GM12878 (cell line): ENCODE measurements at regions not wholly inside any gene's neighbourhood (a gene's known extent, or its start where the extent isn't known, plus 50 kb on each side); places are given as distances from the start of the nearest gene placed in this dataset.

Source experiments
- ATAC-seq: fragments of 200-7000 bp; cut with Tn5 transposase; 3 replicates; pipeline ENCODE4 v1.9.1; 2020; ENCODE audit warnings: mild to moderate bottlenecking, moderate library complexity
- BruUV-seq: library from RNA; stranded (reverse); fragments of 400-500 nt; replicated peaks from 2 replicates; lab custom pipeline; 2021; lab: Mats Ljungman, UMichigan
- CTCF ChIA-PET: fragments of 300-600 bp; sonication (Branson Sonifier 250); formaldehyde crosslinking; extraction: SDS; loops from one replicate; lab custom pipeline; 2021; ENCODE audit warnings: inconsistent platforms; lab: Yijun Ruan, JAX
- POLR2A ChIA-PET: fragments of 350-600 bp; formaldehyde crosslinking; extraction: SDS; loops from one replicate; lab custom pipeline; 2021; ENCODE audit warnings: inconsistent platforms; lab: Charles Lee
- RAD21 ChIA-PET: fragments of 300-600 bp; sonication (Branson Sonifier 250); formaldehyde crosslinking; loops from one replicate; lab custom pipeline; 2023; ENCODE audit warnings: antibody characterized with exemption; ENCODE audit not compliant: unreplicated experiment; lab: Charles Lee
- SMC1A ChIA-PET: fragments of 300-600 bp; sonication (Branson Sonifier 250); formaldehyde crosslinking; loops from one replicate; lab custom pipeline; 2023; ENCODE audit not compliant: unreplicated experiment, uncharacterized antibody; lab: Charles Lee
- DNase-seq: peaks from one replicate; pipeline ENCODE4 v3.0.0-alpha.2; 2011; ENCODE audit warnings: low read depth, low spot score
- FAIRE-seq: peaks from 3 replicates; lab custom pipeline; 2011; peaks lifted over from hg19 to GRCh38; lab: Jason Lieb, UNC
- H2AFZ ChIP-seq: 2 replicates; pipeline ENCODE4 v1.6.0; 2011; ENCODE audit warnings: low read depth, low read length, control low read depth; ENCODE audit not compliant: control insufficient read depth
- H3K27ac ChIP-seq: 2 replicates; pipeline ENCODE4 v1.5.1; 2011; ENCODE audit warnings: control low read depth; ENCODE audit not compliant: control insufficient read depth, insufficient read depth
- H3K27me3 ChIP-seq, 2 experiments: replicated peaks in 1 of 2; 2 replicates each; pipeline versions ENCODE4 v1.6.0 to v1.6.1; 2011; ENCODE audit warnings: low read length in 1 of 2; ENCODE audit not compliant: control insufficient read depth in 2 of 2, insufficient read depth in 2 of 2
- H3K36me3 ChIP-seq, 2 experiments: 2 replicates each; pipeline ENCODE4 v1.5.1; 2011; ENCODE audit warnings: low read length in 1 of 2; ENCODE audit not compliant: control insufficient read depth in 2 of 2, insufficient read depth in 2 of 2
- H3K4me1 ChIP-seq: 2 replicates; pipeline ENCODE4 v1.6.1; 2011; ENCODE audit warnings: mild to moderate bottlenecking, low read length, moderate library complexity, mixed read lengths; ENCODE audit not compliant: control insufficient read depth, insufficient read depth
- H3K4me2 ChIP-seq: 2 replicates; pipeline ENCODE4 v1.6.0; 2011; ENCODE audit warnings: control low read depth; ENCODE audit not compliant: control insufficient read depth, insufficient read depth
- H3K4me3 ChIP-seq: fragments of 200-600 bp; sonication (generic); 2 replicates; pipeline ENCODE4 v1.5.1; 2016
- H3K79me2 ChIP-seq: 2 replicates; pipeline ENCODE4 v1.6.0; 2011; ENCODE audit warnings: low read length; ENCODE audit not compliant: control insufficient read depth, insufficient read depth
- H3K9ac ChIP-seq: 2 replicates; pipeline ENCODE4 v1.8.0; 2011; ENCODE audit warnings: low read length, control low read depth, mixed read lengths; ENCODE audit not compliant: control insufficient read depth, insufficient read depth
- H3K9me3 ChIP-seq: replicated peaks from 3 replicates; pipeline ENCODE4 v1.5.1; 2011; ENCODE audit warnings: mild to moderate bottlenecking, low read length; ENCODE audit not compliant: control insufficient read depth, insufficient read depth
- H4K20me1 ChIP-seq: 2 replicates; pipeline ENCODE4 v1.6.0; 2011; ENCODE audit not compliant: control insufficient read depth, insufficient read depth
- BMI1 ChIP-seq: fragments of 450-650 bp; IDR thresholded peaks from 2 replicates; pipeline ENCODE4 v1.6.1; 2016; ENCODE audit warnings: mild to moderate bottlenecking, moderate library complexity, borderline replicate concordance
- CEBPB ChIP-seq, 2 experiments: fragments of 150-350 bp in 1 of 2; IDR thresholded peaks; 2 replicates each; pipeline ENCODE4 v1.6.1; 2012 to 2014; ENCODE audit warnings: low read depth in 2 of 2, low read length in 2 of 2, borderline replicate concordance in 1 of 2, inconsistent platforms in 1 of 2
- EED ChIP-seq: sonication (generic); IDR thresholded peaks from 2 replicates; pipeline ENCODE4 v1.6.1; 2016; ENCODE audit warnings: antibody characterized with exemption, low read depth
- EP300 ChIP-seq, 2 experiments: fragments of 150-350 bp in 1 of 2; IDR thresholded peaks; 2 replicates each; pipeline ENCODE4 v1.6.1; 2011 to 2012; ENCODE audit warnings: low read depth in 2 of 2, low read length in 2 of 2, borderline replicate concordance in 1 of 2, improper control_type of control experiment in 1 of 2, inconsistent platforms in 1 of 2; ENCODE audit not compliant: control insufficient read depth in 1 of 2
- EZH2 ChIP-seq: IDR thresholded peaks from 2 replicates; pipeline ENCODE4 v1.6.1; 2012; ENCODE audit warnings: low read depth, mild to moderate bottlenecking, control low read depth, inconsistent platforms, low read length, borderline replicate concordance; ENCODE audit not compliant: control insufficient read depth
- GABPA ChIP-seq: IDR thresholded peaks from 2 replicates; pipeline ENCODE4 v1.6.1; 2014; ENCODE audit warnings: antibody characterized with exemption, low read depth, mild to moderate bottlenecking, inconsistent platforms
- MEF2B ChIP-seq: fragments of 450-650 bp; IDR thresholded peaks from 2 replicates; pipeline ENCODE4 v1.6.1; 2018; ENCODE audit warnings: mild to moderate bottlenecking, moderate library complexity; ENCODE audit not compliant: partially characterized antibody, poor library complexity, severe bottlenecking
- MYB ChIP-seq: fragments of 150-350 bp; IDR thresholded peaks from 2 replicates; pipeline ENCODE4 v1.6.1; 2014; ENCODE audit warnings: mild to moderate bottlenecking, low read depth, low read length, borderline replicate concordance
- NR2F1 ChIP-seq: fragments of 450-650 bp; conservative IDR thresholded peaks from 2 replicates; pipeline ENCODE4 v1.6.1; 2017; ENCODE audit warnings: mild to moderate bottlenecking
- POLR2AphosphoS5 ChIP-seq: IDR thresholded peaks from 2 replicates; pipeline ENCODE4 v1.6.1; 2011; ENCODE audit warnings: mild to moderate bottlenecking, low read length, inconsistent platforms
- RCOR1 ChIP-seq: conservative IDR thresholded peaks from 2 replicates; pipeline ENCODE4 v1.6.1; 2012; ENCODE audit warnings: low read depth, low read length, improper control_type of control experiment
- STAT3 ChIP-seq: IDR thresholded peaks from 2 replicates; pipeline ENCODE4 v1.6.1; 2011; ENCODE audit warnings: low read depth, low read length, improper control_type of control experiment
- TAF1 ChIP-seq: IDR thresholded peaks from 2 replicates; pipeline ENCODE4 v1.6.1; 2011; ENCODE audit warnings: mild to moderate bottlenecking, low read depth, low read length, borderline replicate concordance
- ZNF207 ChIP-seq: fragments of 450-650 bp; IDR thresholded peaks from 2 replicates; pipeline ENCODE4 v1.6.1; 2014; ENCODE audit warnings: antibody characterized with exemption, mild to moderate bottlenecking, borderline replicate concordance
- ZNF622 ChIP-seq: fragments of 450-650 bp; IDR thresholded peaks from 2 replicates; pipeline ENCODE4 v1.6.1; 2017; ENCODE audit warnings: mild to moderate bottlenecking, inconsistent platforms
- WGBS: methylation state at CpG from one replicate; pipeline ENCODE4 v1.1.6; 2016; ENCODE audit warnings: low lambda C conversion rate; ENCODE audit not compliant: insufficient replicate concordance, insufficient coverage; ENCODE audit errors: missing lambda C conversion rate; 5-methylcytosine and 5-hydroxymethylcytosine counted together
- in situ Hi-C: fragments of 300-500 bp; cut with MboI; formaldehyde crosslinking; loops from 9 replicates; pipeline ENCODE4 v1.14.3; 2018; ENCODE audit warnings: mixed read lengths
- intact Hi-C: fragments of 100-400 bp; cut with micrococcal nuclease; formaldehyde crosslinking; loops from one replicate; pipeline ENCODE4 v1.14.2; 2022; ENCODE audit not compliant: unreplicated experiment
- TF ChIP-seq, protein P1 (sequence below): fragments of 450-650 bp; formaldehyde crosslinking; IDR thresholded peaks from 2 replicates; pipeline ENCODE4 v1.5.0; 2022; ENCODE audit warnings: mild to moderate bottlenecking, missing genetic modification characterization
- TF ChIP-seq, protein P2 (sequence below): IDR thresholded peaks from 2 replicates; pipeline ENCODE4 v1.6.1; 2011; ENCODE audit warnings: borderline replicate concordance, low read depth, mild to moderate bottlenecking, moderate library complexity, mixed read lengths, low read length; ENCODE audit not compliant: insufficient read depth; ENCODE audit errors: extremely low read length

GRCh38 chr12:107144990-107145389, 51.6 kb upstream of the CRY1 start:
- H3K79me2 ChIP-seq: no peaks in the 10 kb centered on the region
- SMC1A ChIA-PET: interaction anchor here (1.0 to 1.1 kb wide), 2 partner anchors 8 to 466 kb away, joined by 3 read pairs; no protein-coding TSS in a partner anchor
- no peaks in the 10 kb centered on the region for H4K20me1 ChIP-seq
- intact Hi-C loops (no loop called here), in situ Hi-C loops (loop anchor here (25.0 kb wide), 1 partner anchor 1267 kb away; no protein-coding TSS in a partner anchor)
- DNase-seq: no peak
- CTCF ChIA-PET: interaction anchor here (3.9 kb wide), 1 partner anchor 13 kb away, joined by 24 read pairs; no protein-coding TSS in a partner anchor
- BruUV-seq: no TSS peak
- RAD21 ChIA-PET: no interaction called here
- no peak overlapping the region for H3K4me2 ChIP-seq
- TF ChIP-seq RCOR1: no peak
- no peak for TF ChIP-seq NR2F1
- TF ChIP-seq EP300 (IDR thresholded peaks at IDR 0.05; ENCODE audit: borderline replicate concordance in 1 of 2, control insufficient read depth in 1 of 2, low read depth in 2 of 2, low read length in 2 of 2): no peak
- TF ChIP-seq TAF1: no peak
- TF ChIP-seq EED: no peak
- TF ChIP-seq, protein P1, sequence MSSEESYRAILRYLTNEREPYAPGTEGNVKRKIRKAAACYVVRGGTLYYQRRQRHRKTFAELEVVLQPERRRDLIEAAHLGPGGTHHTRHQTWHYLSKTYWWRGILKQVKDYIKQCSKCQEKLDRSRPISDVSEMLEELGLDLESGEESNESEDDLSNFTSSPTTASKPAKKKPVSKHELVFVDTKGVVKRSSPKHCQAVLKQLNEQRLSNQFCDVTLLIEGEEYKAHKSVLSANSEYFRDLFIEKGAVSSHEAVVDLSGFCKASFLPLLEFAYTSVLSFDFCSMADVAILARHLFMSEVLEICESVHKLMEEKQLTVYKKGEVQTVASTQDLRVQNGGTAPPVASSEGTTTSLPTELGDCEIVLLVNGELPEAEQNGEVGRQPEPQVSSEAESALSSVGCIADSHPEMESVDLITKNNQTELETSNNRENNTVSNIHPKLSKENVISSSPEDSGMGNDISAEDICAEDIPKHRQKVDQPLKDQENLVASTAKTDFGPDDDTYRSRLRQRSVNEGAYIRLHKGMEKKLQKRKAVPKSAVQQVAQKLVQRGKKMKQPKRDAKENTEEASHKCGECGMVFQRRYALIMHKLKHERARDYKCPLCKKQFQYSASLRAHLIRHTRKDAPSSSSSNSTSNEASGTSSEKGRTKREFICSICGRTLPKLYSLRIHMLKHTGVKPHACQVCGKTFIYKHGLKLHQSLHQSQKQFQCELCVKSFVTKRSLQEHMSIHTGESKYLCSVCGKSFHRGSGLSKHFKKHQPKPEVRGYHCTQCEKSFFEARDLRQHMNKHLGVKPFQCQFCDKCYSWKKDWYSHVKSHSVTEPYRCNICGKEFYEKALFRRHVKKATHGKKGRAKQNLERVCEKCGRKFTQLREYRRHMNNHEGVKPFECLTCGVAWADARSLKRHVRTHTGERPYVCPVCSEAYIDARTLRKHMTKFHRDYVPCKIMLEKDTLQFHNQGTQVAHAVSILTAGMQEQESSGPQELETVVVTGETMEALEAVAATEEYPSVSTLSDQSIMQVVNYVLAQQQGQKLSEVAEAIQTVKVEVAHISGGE (CRISPR knock-in tag): no peak
- TF ChIP-seq STAT3: no peak
- TF ChIP-seq MEF2B: no peak
- TF ChIP-seq, protein P2, sequence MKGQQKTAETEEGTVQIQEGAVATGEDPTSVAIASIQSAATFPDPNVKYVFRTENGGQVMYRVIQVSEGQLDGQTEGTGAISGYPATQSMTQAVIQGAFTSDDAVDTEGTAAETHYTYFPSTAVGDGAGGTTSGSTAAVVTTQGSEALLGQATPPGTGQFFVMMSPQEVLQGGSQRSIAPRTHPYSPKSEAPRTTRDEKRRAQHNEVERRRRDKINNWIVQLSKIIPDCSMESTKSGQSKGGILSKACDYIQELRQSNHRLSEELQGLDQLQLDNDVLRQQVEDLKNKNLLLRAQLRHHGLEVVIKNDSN: no peak
- no peak for TF ChIP-seq ZNF622
- no peak for TF ChIP-seq MYB
- TF ChIP-seq ZNF207: no peak
- no peak for TF ChIP-seq EZH2
- TF ChIP-seq CEBPB (IDR thresholded peaks at IDR 0.05; ENCODE audit: borderline replicate concordance in 1 of 2, low read depth in 2 of 2, low read length in 2 of 2): no peak
- TF ChIP-seq POLR2AphosphoS5: no peak
- no peak for TF ChIP-seq BMI1
- TF ChIP-seq GABPA: no peak
- TF ChIP-seq, all 136 proteins: peak for 0
- Histone ChIP-seq H2AFZ (no peak overlapping the region), H3K4me1 (no peaks in the 10 kb centered on the region), H3K4me3 (no peak overlapping the region), H3K9ac (no peak overlapping the region), H3K36me3 (no peaks in the 10 kb centered on the region), H3K27me3 (peaks cover 0 to 2% of the 10 kb centered on the region in 2 experiments; a peak in 1 of 4 replicates), H3K9me3 (no peaks in the 10 kb centered on the region), H3K27ac (no peak overlapping the region)
- POLR2A ChIA-PET: no interaction called here
- 3% methylated on average over 2 of the region's 2 CpGs for WGBS
- ATAC-seq (no peak), FAIRE-seq (no peak)
